Renal pelvis (tissue), 1 donor: ENCODE measurements at regions not wholly inside any gene's neighbourhood (a gene's known extent, or its start where the extent isn't known, plus 50 kb on each side); places are given as distances from the start of the nearest gene placed in this dataset.

ENCODE experiments used
- DNase-seq: peaks from one replicate; pipeline ENCODE4 v3.0.0-alpha.2; 2013

DNA sequence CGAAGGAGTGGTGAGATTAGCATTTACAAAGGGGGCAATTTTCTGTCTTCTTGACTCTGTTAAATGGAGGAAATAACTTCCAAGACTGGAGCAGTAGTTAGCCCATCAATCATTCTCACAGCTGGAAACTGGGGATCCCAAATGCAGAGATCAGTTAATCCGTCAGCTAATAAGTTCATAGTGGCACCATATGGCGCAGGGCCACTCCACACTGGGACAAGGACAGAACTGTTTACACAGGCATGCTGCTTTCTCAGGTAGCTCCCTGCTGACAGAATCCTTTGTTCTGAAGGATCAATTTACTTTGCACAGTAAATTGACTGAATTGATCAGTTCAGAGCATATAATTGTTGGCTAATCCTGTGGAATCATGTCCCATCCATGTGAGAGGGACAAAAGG, 395.7 kb downstream of the TMEM161B start:
- DNase-seq, result no peak

GRCh38 chr5:87868792-87869191, 399.9 kb downstream of the TMEM161B start:
- no peak for DNase-seq

GRCh38 chr5:87867281-87867680, 401.4 kb downstream of the TMEM161B start:
- DNase-seq, result no peak

GRCh38 chr5:87853541-87853940, 415.1 kb downstream of the TMEM161B start:
- DNase-seq, result no peak

DNA sequence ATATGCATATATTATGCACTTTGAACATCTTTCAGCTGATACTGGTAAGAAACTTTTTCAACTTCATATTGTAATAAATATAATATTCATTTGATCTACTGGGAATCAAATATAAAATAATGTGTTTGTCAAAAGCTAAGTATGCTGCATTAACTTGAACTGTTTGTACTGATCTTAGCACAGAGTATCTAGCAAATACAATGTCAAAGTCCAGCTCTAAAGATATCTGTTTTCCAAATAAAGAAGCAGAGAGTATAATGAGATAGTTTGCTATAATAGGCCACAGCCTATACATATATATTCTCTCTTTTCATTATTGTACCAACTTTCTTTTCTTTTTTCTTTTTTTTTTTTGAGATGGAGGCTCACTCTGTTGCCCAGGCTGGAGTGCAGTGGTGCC, 417.0 kb downstream of the TMEM161B start:
- no peak for DNase-seq

DNA sequence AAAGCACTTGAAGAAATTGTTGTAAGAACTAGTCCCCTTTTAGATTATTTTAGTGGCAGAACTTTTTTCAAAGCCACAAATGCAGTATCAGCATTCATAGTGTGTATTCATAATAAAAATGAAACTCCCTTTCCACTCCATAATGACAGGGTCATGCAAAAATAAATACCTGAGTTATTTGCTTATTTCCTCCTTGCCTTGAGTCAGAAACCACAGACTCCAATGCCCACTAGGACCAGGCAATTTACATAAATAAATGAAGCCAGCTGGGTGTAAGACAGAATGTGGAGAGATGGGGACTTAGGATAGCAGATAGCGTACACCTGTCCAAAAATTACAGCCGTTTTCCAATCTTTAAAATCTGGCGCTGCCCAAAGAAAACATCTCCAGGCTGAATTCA, 417.8 kb downstream of the TMEM161B start:
- DNase-seq, result no peak

- no peak for DNase-seq
Observed at GRCh38 chr5:87845734-87846133, 422.9 kb downstream of the TMEM161B start.

DNA sequence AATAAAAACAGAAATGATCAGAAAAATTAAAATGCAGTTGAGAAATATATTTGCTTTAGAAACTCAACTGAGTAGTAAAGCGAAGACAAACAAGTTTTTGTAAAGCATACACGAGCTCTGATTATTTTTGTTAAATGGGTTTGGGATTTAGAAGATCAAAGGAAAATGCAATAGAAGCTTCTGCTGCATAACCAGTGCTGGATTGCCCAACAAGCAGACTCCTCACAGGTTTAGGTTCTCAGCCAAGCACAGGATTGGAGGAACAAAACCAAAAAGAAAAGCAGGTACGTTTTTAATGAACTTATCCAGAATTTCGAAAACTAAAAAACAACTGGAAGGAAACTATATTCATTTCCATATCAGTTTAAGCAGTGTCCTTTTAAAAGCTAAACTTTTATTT, 423.8 kb downstream of the TMEM161B start:
- no peak for DNase-seq

DNA sequence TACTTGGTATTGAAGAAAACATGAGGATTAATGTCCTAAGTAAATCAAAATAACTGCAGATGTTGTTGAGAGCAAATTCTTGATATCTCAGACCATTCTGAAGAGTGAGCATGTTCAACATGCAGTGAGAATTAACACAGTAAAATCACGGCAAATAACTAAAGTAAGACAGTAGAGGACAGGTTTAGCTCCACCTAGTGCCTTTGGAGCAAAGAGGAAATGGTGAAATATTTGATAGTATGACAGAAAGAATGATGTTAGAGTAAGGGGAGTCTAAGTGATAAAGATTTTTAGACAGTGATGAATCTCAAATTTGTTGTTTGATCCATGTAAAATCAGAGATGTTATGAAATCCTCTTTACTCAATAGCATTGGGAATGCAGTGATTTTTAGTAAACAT, 424.2 kb downstream of the TMEM161B start:
- no peak for DNase-seq

GRCh38 chr5:87836696-87837095, 424.0 kb upstream of the CCNH start:
- no peak for DNase-seq

GRCh38 chr5:87831499-87831898, 418.8 kb upstream of the CCNH start:
- DNase-seq, result no peak

- DNase-seq, result peak; percentile 4
Observed at GRCh38 chr5:87829217-87829551, 416.5 kb upstream of the CCNH start.

DNA sequence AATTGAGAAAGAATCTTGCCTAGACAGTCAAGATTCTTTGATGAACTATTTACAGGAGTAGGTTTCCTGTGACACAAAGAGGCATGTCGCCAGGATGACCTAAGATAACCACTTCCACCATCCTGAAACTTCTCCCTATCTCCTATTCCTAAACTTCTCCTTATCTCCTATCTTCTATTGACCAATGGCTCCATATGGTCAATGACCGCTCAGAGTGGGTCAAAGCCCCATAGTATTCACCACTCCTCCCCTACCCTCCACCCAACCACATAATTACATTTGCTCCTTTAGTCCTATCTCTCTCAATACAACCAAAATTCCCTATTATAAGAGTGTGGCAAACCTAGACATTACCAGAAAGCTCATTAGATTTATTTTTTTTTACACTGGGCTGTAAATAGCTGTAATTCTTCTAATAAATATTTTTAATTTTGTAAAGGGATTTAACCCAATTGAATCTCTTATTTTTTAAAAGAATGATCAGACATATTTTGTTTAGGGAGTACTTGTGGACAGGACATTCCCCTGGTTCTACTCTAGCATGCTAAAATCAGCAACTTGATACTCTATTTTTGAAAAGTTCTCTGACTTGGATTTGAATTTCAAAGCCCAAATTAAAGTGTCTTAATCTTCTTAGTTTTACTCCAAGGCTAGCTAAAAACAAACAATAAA, 416.0 kb upstream of the CCNH start:
- DNase-seq, result no peak

DNA sequence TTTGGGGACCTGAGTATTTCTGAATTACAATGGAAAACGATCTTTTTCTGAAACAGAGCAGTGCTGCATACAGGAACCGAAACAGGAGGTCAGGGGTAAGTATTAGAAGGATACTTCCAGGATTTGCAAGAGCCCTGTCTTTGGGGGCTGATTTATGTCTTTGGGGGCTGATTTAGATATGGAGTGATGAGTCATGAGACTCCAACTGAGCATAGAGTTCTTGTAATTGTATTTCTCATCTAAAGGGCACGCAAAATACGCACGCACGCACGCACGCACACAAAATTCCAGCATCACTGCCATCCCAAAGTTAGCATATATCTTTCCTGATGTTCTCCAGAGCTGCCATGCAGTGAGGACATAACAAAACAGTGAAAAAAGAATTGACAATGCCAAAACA, 414.8 kb upstream of the CCNH start:
- DNase-seq, result no peak

DNA sequence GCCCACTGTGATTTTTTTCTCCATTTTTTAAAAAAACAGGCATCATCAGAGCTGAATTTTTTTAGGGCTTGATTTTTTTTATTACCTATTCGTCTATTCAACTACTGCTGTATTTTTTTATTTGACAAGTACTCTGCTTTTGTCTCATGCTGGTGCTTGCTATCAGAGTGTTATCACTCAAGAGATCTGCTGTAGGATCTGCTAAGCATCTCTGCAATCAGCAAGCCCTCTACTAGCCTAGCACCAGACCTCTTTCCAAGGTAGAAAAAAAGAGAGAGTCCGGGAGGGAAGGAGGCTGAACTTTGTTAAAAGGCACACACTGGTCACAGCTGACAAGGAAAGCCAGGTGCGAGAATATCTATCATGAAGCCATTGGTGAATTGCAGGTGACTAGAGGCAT, 413.8 kb upstream of the CCNH start:
- no peak for DNase-seq

- DNase-seq, result peak; percentile 20
Observed at GRCh38 chr5:87825583-87825982, 412.9 kb upstream of the CCNH start.

DNA sequence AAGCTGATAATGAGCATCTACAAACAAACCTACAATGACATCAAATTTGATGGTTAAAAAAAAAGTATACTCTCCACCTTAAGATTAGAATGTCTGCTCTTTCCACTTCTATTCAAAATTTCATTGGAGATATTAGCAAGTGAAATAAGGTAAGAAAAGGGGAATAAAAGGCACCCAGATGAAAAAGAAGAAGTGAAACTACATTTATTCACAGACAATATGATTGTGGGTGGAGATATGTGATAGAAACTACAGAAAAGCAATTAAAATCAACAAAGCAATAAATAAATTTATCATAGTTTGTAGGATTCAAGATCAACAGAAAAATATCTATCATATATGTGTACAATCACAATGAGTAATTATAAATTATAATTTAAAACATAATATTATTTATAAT, 395.1 kb upstream of the CCNH start:
- no peak for DNase-seq

- no peak for DNase-seq
Observed at GRCh38 chr5:87803352-87803751, 390.6 kb upstream of the CCNH start.

GRCh38 chr5:87791869-87792268, 379.1 kb upstream of the CCNH start:
- no peak for DNase-seq

GRCh38 chr5:87788416-87788815, 375.7 kb upstream of the CCNH start:
- DNase-seq, result no peak

DNA sequence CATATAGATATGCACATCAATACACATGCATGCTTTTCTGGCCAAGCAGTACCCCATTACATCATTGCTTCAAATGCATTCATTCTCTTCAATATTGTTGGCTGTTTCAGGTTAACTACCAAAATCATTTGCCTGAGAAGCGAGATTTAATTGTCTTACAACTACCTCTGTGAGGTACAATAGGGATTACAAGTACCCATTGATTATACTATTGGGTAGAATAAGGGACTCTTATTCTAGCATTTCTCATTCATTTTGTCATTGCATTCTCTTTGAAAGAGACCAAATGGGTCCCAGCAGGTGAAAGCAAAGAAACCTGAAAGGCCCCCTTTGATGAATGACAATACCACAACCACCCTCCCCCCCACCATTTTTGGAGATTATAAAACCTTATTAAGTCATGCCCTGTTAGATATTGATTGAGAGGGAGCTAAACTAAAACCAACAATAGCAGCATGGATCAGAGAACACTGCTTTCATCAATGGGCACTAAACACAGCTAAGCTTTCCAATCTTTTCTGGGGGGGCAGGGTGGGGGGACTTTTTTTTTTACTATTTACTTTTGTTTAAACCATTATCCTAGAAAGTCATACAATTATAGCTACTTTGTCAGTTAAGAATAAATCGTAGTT, 375.0 kb upstream of the CCNH start:
- DNase-seq, result no peak

- no peak for DNase-seq
Observed at GRCh38 chr5:87787086-87787485, 374.4 kb upstream of the CCNH start.

- no peak for DNase-seq
Observed at GRCh38 chr5:87786471-87786870, 373.7 kb upstream of the CCNH start.
